AML-193 (cell line): ENCODE measurements at regions not wholly inside any gene's neighbourhood (a gene's known extent, or its start where the extent isn't known, plus 50 kb on each side); places are given as distances from the start of the nearest gene placed in this dataset.
"Not testable (repeated sequence)": the region's sequence is repeated elsewhere in the genome, so short reads cannot be mapped to it uniquely, and the experiment has no call there.

Source experiments
- DNase-seq, 2 experiments: peaks; one replicate each; lab custom pipeline; 2025; lab: John Stamatoyannopoulos, UW

DNA sequence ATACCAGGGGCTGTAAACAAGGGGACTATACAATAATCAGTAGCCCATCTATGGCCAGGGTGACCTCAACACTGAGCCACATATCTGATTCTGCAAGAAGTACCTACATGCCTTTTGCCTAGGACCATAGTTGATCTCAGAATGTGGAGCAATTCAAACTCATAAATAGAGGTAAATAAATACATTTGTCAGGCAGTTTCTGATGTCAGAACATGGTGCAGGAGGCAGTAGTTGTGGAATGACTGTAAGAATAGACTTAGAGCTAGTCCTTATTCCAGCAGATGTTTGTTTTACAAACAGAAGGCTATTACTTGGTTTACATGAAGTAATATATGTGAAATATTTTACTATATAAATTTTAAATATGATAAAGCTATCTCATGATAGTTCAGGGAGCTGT lies 330.7 kb upstream of the DAB2 start:
- DNase-seq = no peak

DNA sequence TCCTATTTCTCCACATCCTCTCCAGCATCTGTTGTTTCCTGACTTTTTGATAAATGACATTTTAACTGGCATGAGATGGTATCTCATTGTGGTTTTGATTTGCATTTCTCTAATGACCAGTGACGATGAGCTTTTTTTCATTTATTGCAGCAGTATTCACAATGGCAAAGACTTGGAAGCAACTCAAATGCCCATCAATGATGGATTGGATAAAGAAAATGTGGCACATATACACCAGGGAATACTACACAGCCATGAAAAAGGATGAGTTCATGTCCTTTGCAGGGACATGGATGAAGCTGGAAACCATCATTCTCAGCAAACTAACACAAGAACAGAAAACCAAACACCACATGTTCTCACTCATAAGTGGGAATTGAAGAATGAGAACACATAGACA lies 329.0 kb upstream of the DAB2 start:
- not testable (repeated sequence) for DNase-seq

GRCh38 chr5:39750661-39751060 lies 325.9 kb upstream of the DAB2 start:
- no peak for DNase-seq

DNA sequence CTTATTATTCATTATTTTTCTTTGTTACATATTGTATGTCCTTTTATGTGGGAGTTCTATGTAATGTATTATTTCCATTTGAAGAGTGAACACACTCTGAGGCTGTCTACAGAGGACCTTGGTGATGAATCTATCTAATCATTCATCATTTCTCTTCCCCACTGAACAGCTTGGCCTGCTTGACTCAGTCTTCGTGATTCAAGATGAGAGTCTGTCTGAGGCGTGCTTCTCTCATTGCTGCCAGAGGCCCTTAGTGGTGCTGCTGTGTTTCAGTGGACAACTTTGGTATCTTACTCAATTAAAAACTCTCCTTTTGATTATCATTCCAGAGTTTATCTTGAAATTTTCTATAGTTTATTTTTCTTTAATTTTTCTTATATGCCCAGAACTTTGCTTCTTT lies 318.1 kb upstream of the DAB2 start:
- DNase-seq = no peak

DNA sequence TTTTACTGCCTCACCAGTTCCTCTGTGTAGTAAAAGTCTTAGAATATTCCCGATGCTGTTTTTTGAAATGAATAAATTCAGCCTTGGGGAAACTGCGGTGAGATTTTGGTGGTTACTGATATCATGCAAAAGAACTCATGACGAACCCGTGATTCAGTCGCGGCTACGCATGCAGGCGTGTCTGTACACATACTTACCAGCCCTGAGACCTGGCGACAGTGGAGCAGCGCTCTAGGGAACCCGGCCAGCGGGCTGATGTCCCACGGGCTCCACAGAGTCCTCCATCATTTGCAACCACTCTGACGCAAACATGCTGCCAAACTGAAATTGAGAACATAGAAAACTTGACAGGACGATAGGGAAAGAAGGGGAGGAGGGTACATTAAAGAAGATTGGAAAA lies 315.6 kb upstream of the DAB2 start:
- DNase-seq = no peak

GRCh38 chr5:39732166-39732565 lies 307.4 kb upstream of the DAB2 start:
- no peak for DNase-seq

GRCh38 chr5:39730699-39731098 lies 305.9 kb upstream of the DAB2 start:
- DNase-seq = no peak

DNA sequence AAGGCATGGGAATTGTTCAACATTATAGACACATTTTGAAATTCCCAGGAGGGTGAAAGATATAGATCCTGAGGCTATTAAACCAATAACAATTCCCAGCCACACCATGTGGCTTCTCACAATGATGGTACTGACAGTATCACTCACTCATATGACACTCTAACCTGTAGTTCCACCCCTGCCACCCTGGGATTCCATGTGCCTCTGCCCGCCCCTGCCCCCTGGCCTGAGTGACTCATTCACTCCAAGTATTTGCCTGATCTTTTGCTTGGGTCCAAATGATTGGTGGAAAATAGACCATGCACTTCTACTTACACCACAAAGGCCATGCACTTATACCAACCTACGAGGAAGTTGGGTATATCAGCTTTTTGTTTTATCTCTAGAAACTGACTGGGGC lies 305.2 kb upstream of the DAB2 start:
- no peak for DNase-seq

DNA sequence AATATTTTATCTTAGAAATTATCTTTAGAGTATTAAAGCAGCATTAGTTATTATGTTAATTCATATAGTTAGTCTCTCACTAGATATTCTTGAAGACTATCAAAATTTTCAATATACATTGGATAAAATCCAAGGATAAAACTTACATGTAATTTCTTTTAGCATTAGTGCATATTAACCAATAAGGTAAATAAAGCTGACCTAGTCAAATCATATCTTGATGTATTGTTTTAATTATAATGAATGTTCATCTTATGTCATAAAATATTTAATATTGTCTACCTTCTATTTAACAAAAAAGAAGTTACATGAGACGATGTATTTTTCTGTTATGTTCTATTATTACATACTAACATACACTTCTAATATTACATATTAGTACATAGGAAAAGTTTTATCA lies 301.7 kb upstream of the DAB2 start:
- no peak for DNase-seq

DNA sequence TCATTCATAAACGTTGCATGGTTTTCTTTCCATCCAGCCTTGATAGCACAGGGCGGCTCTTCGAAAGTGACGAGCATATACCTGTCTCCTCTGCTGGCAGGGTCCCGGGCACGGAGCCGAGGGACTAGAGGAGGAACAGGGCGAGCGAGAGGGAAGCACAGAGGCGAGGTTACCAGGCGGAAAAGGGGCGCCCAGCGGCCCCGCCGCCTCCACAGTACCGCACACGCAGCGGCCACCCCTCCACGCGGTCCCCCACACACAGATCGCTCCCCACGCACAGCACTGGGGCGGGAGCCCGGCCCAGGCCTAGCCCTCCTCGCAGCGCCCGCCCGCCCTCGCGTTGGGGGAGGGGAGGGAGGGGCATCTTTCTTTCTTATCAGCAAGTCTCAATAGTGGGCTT lies 296.6 kb upstream of the DAB2 start:
- no peak for DNase-seq

- no peak for DNase-seq
These were observed 295.4 kb upstream of the DAB2 start for GRCh38 chr5:39720136-39720535.

GRCh38 chr5:39717176-39717897 lies 292.6 kb upstream of the DAB2 start:
- DNase-seq = no peak

- peak; percentile 47 to 50 for DNase-seq
These were observed 291.8 kb upstream of the DAB2 start for GRCh38 chr5:39716532-39717028.

DNA sequence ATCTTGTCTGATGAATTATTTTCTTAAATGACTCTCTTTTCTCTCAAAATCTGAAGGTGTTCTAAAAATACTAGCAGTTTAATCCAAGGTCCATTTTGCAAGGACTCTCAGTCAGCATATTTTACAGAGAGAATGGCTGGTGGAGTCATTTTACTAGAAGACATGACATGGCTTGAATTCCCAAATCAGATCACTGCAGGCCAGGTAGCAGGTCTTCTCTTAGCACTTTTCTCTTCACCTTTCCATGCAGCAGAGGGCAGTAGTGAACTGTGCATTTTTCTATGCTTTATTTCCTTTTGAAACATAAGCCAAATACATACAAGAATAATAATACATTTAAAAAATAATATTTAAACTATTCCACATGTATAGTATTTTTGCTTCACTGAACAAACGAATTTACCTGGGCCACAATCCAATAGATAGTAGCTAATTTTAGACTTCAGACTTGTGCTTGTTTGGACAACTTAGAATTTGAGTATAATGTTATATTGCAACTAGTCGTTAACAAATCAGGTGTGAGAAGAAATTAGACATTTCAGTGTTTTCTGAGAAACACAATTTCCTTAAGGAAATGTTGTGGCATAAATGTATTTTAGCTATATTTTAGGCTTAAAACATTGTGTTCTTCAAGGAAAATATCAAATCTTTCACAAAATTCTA lies 289.4 kb upstream of the DAB2 start:
- DNase-seq = peak; percentile 55 to 58

- peak; percentile 82 to 85 for DNase-seq
These were observed 288.6 kb upstream of the DAB2 start for GRCh38 chr5:39713250-39713916.

GRCh38 chr5:39712316-39713249 lies 287.8 kb upstream of the DAB2 start:
- no peak for DNase-seq

GRCh38 chr5:39711821-39712220 lies 287.0 kb upstream of the DAB2 start:
- no peak for DNase-seq

- no peak for DNase-seq
These were observed 284.3 kb upstream of the DAB2 start for GRCh38 chr5:39709032-39709431.

GRCh38 chr5:39702928-39703327 lies 278.1 kb upstream of the DAB2 start:
- no peak for DNase-seq

- DNase-seq = no peak
These were observed 275.7 kb upstream of the DAB2 start for GRCh38 chr5:39700523-39700922.

- DNase-seq = no peak
These were observed 274.2 kb upstream of the DAB2 start for GRCh38 chr5:39698838-39699560.
